PC-9 (cell line): ENCODE measurements at regions not wholly inside any gene's neighbourhood (a gene's known extent, or its start where the extent isn't known, plus 50 kb on each side); places are given as distances from the start of the nearest gene placed in this dataset.

Experiments
- BruUV-seq: library from RNA; stranded (reverse); fragments of 400-500 nt; replicated peaks from 2 replicates; lab custom pipeline; 2021; lab: Mats Ljungman, UMichigan
- CTCF ChIA-PET: fragments of 300-600 bp; sonication (Branson Sonifier 250); formaldehyde crosslinking; loops from one replicate; lab custom pipeline; 2022; ENCODE audit warnings: antibody characterized with exemption; lab: Charles Lee
- POLR2A ChIA-PET: fragments of 300-600 bp; sonication (Branson Sonifier 250); formaldehyde crosslinking; loops from one replicate; lab custom pipeline; 2022; ENCODE audit warnings: antibody characterized with exemption; ENCODE audit not compliant: unreplicated experiment; lab: Charles Lee
- DNase-seq, 2 experiments: peaks; one replicate each; pipeline versions ENCODE4 v3.0.0 to v3.0.0-alpha.2; 2015 to 2022; ENCODE audit warnings: mixed read lengths in 1 of 2
- H2AFZ ChIP-seq: fragments of 200-600 bp; sonication (generic); 2 replicates; pipeline ENCODE4 v1.8.1; 2017; ENCODE audit warnings: antibody characterized with exemption
- H3F3A ChIP-seq: fragments of 200-600 bp; sonication (generic); 2 replicates; pipeline ENCODE4 v1.8.1; 2017; ENCODE audit warnings: antibody characterized with exemption, mild to moderate bottlenecking, low read depth; ENCODE audit not compliant: insufficient read depth
- H3K27ac ChIP-seq: fragments of 200-600 bp; sonication (generic); 2 replicates; pipeline ENCODE4 v1.6.1; 2016; ENCODE audit warnings: mixed run types
- H3K27me3 ChIP-seq: fragments of 200-600 bp; sonication (generic); 2 replicates; pipeline ENCODE4 v1.6.1; 2016; ENCODE audit warnings: low read depth, mixed run types; ENCODE audit not compliant: insufficient read depth
- H3K36me3 ChIP-seq: fragments of 200-600 bp; sonication (generic); 2 replicates; pipeline ENCODE4 v1.6.1; 2016; ENCODE audit warnings: low read depth, mixed run types
- H3K4me1 ChIP-seq: fragments of 200-600 bp; sonication (generic); replicated peaks from 2 replicates; pipeline ENCODE4 v1.6.1; 2016; ENCODE audit warnings: mixed run types; ENCODE audit not compliant: insufficient read depth
- H3K4me2 ChIP-seq: fragments of 200-600 bp; sonication (generic); 2 replicates; pipeline ENCODE4 v1.6.1; 2017; ENCODE audit warnings: mixed run types
- H3K4me3 ChIP-seq: fragments of 200-600 bp; sonication (generic); 2 replicates; pipeline ENCODE4 v1.6.1; 2016; ENCODE audit warnings: mixed run types
- H3K79me2 ChIP-seq: fragments of 200-600 bp; sonication (generic); 2 replicates; pipeline ENCODE4 v1.6.1; 2017; ENCODE audit warnings: low read depth, mixed run types
- H3K9me2 ChIP-seq: fragments of 200-600 bp; sonication (generic); 2 replicates; pipeline ENCODE4 v1.8.1; 2017; ENCODE audit warnings: mild to moderate bottlenecking; ENCODE audit not compliant: insufficient read depth
- H3K9me3 ChIP-seq: fragments of 200-600 bp; sonication (generic); 2 replicates; pipeline ENCODE4 v1.8.1; 2016; ENCODE audit warnings: low read depth; ENCODE audit not compliant: insufficient read depth
- H4K20me1 ChIP-seq: fragments of 200-600 bp; sonication (generic); 2 replicates; pipeline ENCODE4 v1.8.1; 2017; ENCODE audit not compliant: insufficient read depth
- CTCF ChIP-seq: fragments of 200-600 bp; sonication (generic); conservative IDR thresholded peaks from 2 replicates; pipeline ENCODE4 v1.6.1; 2017; ENCODE audit warnings: mixed run types, antibody characterized with exemption, mild to moderate bottlenecking, moderate library complexity
- EZH2 ChIP-seq: fragments of 200-600 bp; sonication (generic); IDR thresholded peaks from 2 replicates; pipeline ENCODE4 v1.8.0; 2017; ENCODE audit warnings: antibody characterized with exemption, low read depth
- intact Hi-C: fragments of 100-400 bp; cut with micrococcal nuclease; formaldehyde crosslinking; loops from one replicate; pipeline ENCODE4 v1.10.0; 2022; ENCODE audit not compliant: unreplicated experiment

- Histone ChIP-seq H3K36me3 (no peaks in the 10 kb centered on the region), H3K4me1 (peaks cover 16% of the 10 kb centered on the region; the same call in 1 of the 2 replicates), H3F3A (0 out of 2 replicates have a peak, but pooled peaks cover 5% of the 10 kb centered on the region), H3K27me3 (no peaks in the 10 kb centered on the region), H3K9me2 (no peaks in the 10 kb centered on the region), H3K4me2 (no peak overlapping the region), H4K20me1 (no peaks in the 10 kb centered on the region), H2AFZ (no peak overlapping the region), H3K79me2 (no peaks in the 10 kb centered on the region), H3K4me3 (no peak overlapping the region), H3K27ac (no peak overlapping the region), H3K9me3 (no peaks in the 10 kb centered on the region)
- CTCF ChIA-PET, result no interaction called here
- intact Hi-C loops, result no loop called here
- DNase-seq, result no peak
- POLR2A ChIA-PET, result no interaction called here
- BruUV-seq, result no TSS peak
- TF ChIP-seq CTCF, result no peak
- no peak for TF ChIP-seq EZH2
These were observed 344.1 kb upstream of the WWC1 start for GRCh38 chr5:167947306-167947705.

DNA sequence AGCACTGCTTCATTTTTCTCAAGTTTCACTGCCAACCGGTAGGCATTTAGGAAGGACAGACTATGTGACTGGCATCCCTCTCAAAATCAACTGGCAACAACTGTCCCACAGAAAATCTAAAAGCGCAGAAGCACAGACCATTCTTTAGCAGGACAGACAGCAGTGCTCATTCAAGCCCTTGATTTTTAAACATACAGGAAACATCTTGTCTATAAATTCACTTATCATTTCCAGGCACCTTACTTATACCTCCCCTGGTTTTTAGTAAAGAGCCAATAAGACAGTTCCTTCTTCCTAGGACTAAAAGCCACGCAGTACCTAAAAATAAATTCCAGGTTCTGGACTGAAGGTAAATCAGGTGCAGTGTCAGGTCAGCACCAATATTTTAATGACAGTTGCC lies 343.2 kb upstream of the WWC1 start:
- Histone ChIP-seq H3K4me3 (no peak overlapping the region), H4K20me1 (no peaks in the 10 kb centered on the region), H3K79me2 (no peaks in the 10 kb centered on the region), H3K4me2 (no peak overlapping the region), H3K27ac (no peak overlapping the region), H3K27me3 (no peaks in the 10 kb centered on the region), H3K9me3 (no peaks in the 10 kb centered on the region), H3K4me1 (peaks cover 16% of the 10 kb centered on the region; the same call in 1 of the 2 replicates), H3F3A (0 out of 2 replicates have a peak, but pooled peaks cover 5% of the 10 kb centered on the region), H2AFZ (no peak overlapping the region), H3K9me2 (no peaks in the 10 kb centered on the region), H3K36me3 (no peaks in the 10 kb centered on the region)
- no peak for DNase-seq
- ChIA-PET CTCF (no interaction called here), POLR2A (no interaction called here)
- no TSS peak for BruUV-seq
- intact Hi-C loops, result no loop called here
- TF ChIP-seq EZH2 (no peak), CTCF (no peak)

DNA sequence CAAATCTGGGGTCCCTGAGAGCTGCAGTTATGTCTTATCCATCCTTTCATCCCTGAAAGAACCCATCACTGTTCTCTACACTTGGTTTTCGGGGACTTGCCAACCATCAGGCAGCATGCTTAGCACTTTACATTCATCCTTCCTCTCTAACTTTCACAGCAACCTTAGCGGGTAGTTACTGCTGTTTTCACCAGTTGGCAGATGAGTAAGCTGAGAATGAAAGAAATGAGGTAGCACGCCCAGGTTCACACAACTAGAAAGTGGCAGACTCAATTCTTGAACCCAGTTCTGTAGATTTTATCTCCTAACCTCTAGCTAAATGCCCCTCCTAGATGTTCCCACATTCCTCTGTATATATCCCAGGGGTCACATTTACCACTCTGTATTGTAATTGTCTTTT lies 342.0 kb upstream of the WWC1 start:
- Histone ChIP-seq H3K4me2 (no peak overlapping the region), H3K9me2 (no peaks in the 10 kb centered on the region), H2AFZ (no peak overlapping the region), H3K79me2 (no peaks in the 10 kb centered on the region), H3K9me3 (no peaks in the 10 kb centered on the region), H3K36me3 (no peaks in the 10 kb centered on the region), H3F3A (0 out of 2 replicates have a peak, but pooled peaks cover 5% of the 10 kb centered on the region), H3K4me1 (peaks cover 16% of the 10 kb centered on the region; the same call in 1 of the 2 replicates), H3K27me3 (no peaks in the 10 kb centered on the region), H3K4me3 (no peak overlapping the region), H4K20me1 (no peaks in the 10 kb centered on the region), H3K27ac (no peak overlapping the region)
- CTCF ChIA-PET, result no interaction called here
- POLR2A ChIA-PET, result no interaction called here
- DNase-seq, result no peak
- intact Hi-C loops, result no loop called here
- TF ChIP-seq CTCF, result no peak
- no peak for TF ChIP-seq EZH2
- no TSS peak for BruUV-seq
